ENCODE measurements at regions not wholly inside any gene's neighbourhood (a gene's known extent, or its start where the extent isn't known, plus 50 kb on each side); places are given as distances from the start of the nearest gene placed in this dataset.

- peak; percentile 2 for DNase-seq (ENCODE audit: low read depth)
Observed at GRCh38 chr2:240320204-240320993, 115.1 kb upstream of the GPC1 start.

GRCh38 chr2:240322231-240322955 is 113.1 kb upstream of the GPC1 start:
- DNase-seq (ENCODE audit: low read depth), result no peak

- no peak for DNase-seq (ENCODE audit: low read depth)
Observed at GRCh38 chr2:240322991-240323390, 112.5 kb upstream of the GPC1 start.

GRCh38 chr2:240323601-240324291 is 111.7 kb upstream of the GPC1 start:
- no peak for DNase-seq (ENCODE audit: low read depth)

- DNase-seq (ENCODE audit: low read depth), result no peak
Observed at GRCh38 chr2:240324312-240325015, 111.0 kb upstream of the GPC1 start.

GRCh38 chr2:240325016-240326007 is 110.2 kb upstream of the GPC1 start:
- DNase-seq (ENCODE audit: low read depth), result no peak

- no peak for DNase-seq (ENCODE audit: low read depth)
Observed at GRCh38 chr2:240326246-240326645, 109.2 kb upstream of the GPC1 start.

GRCh38 chr2:240326886-240327285 is 108.6 kb upstream of the GPC1 start:
- DNase-seq (ENCODE audit: low read depth), result no peak

- DNase-seq (ENCODE audit: low read depth), result no peak
Observed at GRCh38 chr2:240327566-240327965, 107.9 kb upstream of the GPC1 start.

GRCh38 chr2:240328526-240328925 is 106.9 kb upstream of the GPC1 start:
- no peak for DNase-seq (ENCODE audit: low read depth)

- no peak for DNase-seq (ENCODE audit: low read depth)
Observed at GRCh38 chr2:240329116-240329665, 106.3 kb upstream of the GPC1 start.

GRCh38 chr2:240329778-240330177 is 105.7 kb upstream of the GPC1 start:
- no peak for DNase-seq (ENCODE audit: low read depth)

GRCh38 chr2:240333985-240334384 is 101.5 kb upstream of the GPC1 start:
- no peak for DNase-seq (ENCODE audit: low read depth)

GRCh38 chr2:240335061-240335460 is 100.4 kb upstream of the GPC1 start:
- no peak for DNase-seq (ENCODE audit: low read depth)

- DNase-seq (ENCODE audit: low read depth), result no peak
Observed at GRCh38 chr2:240336820-240337427, 98.5 kb upstream of the GPC1 start.

GRCh38 chr2:240338274-240338673 is 97.2 kb upstream of the GPC1 start:
- DNase-seq (ENCODE audit: low read depth), result no peak

GRCh38 chr2:240339411-240340360 is 95.8 kb upstream of the GPC1 start:
- no peak for DNase-seq (ENCODE audit: low read depth)

GRCh38 chr2:240340361-240340761 is 95.1 kb upstream of the GPC1 start:
- no peak for DNase-seq (ENCODE audit: low read depth)

- no peak for DNase-seq (ENCODE audit: low read depth)
Observed at GRCh38 chr2:240341064-240341463, 94.4 kb upstream of the GPC1 start.
